ENCODE measurements at regions not wholly inside any gene's neighbourhood (a gene's known extent, or its start where the extent isn't known, plus 50 kb on each side); places are given as distances from the start of the nearest gene placed in this dataset.
"Not testable (repeated sequence)": the region's sequence is repeated elsewhere in the genome, so short reads cannot be mapped to it uniquely, and the experiment has no call there.

DNA sequence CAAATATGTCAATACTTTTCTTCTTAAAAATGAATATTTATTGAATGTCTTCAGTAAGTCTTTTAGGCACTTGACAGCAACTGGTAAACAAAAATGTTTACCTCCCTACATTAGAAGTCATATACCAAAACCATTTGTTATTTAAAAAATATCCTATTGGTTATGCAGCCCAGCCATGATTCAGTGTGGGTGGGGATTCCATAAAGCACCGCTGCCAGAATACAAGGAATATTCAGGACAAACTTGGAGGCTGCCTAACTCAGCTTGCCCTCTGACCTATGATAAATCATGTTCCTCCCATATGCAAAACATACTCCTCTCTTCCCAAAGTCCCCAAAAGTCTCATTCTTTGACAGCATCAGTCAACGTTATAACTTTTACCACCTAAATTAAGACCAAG is 486.8 kb upstream of the IRAK1BP1 start:
- no peak for DNase-seq (ENCODE audit: extremely low read depth, low read depth, low spot score)

DNA sequence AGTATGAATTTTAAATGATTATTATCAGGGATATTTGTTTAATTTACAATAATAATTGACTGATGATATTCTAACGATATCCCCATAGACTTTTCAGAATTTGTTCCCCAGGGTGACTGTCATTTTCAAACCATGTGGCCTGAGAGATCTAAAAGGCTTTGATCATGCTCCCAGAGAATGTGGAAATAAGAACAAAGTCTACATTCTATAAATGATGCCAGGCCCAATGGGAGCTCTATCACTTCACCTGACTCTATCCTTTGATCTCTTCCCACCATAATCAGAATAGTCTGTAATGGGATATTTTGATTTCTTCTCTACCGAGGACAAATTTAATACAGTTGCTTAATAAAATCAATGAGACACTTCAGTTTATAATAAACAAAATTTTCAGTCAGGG is 483.4 kb upstream of the IRAK1BP1 start:
- DNase-seq (ENCODE audit: extremely low read depth, low read depth, low spot score), result no peak

DNA sequence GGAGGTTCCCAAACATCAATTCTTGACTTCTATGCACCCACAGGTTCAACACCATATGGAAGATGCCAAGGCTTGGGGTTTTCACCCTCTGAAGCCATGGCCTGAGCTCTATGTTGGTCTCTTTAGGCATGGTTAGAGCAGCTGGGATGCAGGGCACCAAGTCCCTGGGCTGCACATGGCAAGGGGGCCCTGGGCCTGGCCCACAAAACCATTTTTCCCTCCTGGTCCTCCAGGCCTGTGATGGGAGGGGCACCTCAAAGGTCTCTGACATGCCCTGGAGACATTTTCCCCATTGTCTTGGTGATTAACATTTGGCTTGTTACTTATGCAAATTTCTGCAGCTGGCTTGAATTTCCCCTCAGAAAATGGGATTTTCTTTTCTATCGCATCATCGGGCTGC is 480.5 kb upstream of the IRAK1BP1 start:
- DNase-seq (ENCODE audit: extremely low read depth, low read depth, low spot score), result not testable (repeated sequence)

DNA sequence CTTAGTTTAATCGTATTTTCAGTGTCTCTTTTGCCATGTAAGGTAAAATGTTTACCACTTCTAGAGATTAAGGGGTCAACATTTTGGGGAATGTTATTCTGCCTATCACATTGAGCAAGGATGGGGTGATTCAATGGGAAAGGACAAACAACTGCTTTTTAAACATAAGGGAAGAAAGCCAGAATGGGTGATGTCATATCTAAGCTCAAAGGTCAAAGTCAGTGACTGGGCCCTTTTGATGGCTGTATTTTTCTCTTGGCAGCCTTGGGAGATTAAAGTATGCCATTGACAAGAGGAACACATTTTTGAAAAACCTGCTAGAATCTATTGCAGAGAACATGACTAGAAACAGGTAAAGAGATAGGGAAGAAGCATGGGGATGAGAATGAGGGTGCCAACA is 477.3 kb upstream of the IRAK1BP1 start:
- DNase-seq (ENCODE audit: extremely low read depth, low read depth, low spot score), result no peak

DNA sequence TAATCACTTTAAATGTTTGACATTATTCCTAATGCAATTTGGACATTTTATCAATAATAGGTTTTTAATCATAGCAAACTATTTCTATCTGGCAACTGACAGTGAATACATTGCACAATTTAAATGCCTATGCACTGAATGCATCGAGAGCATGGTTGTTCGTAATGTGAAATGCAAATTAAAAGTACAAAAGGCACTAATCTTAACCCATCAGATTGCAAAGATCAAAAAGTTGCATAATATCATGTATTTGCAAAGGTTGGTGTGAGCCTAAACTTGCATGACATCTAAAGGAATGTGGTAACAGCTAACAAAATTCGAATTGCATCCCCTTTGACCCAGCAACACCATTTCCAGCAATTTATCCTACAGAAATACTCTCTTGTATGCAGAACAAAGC is 469.9 kb upstream of the IRAK1BP1 start:
- DNase-seq (ENCODE audit: extremely low read depth, low read depth, low spot score), result no peak

DNA sequence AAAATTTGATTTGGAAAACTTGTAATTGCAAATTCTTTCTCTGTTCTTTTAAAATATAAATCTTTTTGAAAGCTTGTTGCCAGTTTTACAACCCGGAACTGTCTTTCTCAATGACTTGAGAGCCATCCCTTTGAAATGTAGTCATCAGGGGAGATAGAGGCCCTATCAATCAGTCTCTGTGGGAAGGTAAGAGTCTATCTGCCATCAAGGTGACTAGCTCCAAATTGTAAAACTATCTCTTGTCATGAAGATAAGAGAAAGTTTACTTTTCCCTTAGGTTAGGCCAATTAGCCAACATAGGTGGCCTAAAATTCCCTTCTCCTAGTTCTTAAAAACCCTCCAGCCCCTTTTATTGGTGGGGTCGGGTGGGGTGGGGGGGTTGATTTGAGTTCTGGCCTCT is 469.1 kb upstream of the IRAK1BP1 start:
- DNase-seq (ENCODE audit: extremely low read depth, low read depth, low spot score), result no peak

DNA sequence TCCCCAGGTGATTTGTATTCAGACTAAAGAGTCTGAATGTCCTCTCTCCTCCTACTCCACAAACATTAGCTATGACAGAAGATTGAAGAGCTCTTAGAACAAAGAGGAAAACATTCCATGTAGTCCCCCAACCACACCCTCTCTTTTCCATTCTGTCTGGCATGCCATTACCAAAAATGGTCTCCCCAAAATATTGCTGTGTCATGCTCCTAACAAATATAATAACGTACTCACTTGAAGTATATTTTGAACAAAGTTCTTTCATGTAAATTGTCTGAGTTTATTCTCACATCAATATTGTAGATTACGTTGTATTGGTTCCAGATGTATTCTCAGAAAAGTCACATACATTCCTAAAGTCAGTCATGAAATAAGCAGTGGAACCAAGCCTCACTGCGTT is 467.3 kb upstream of the IRAK1BP1 start:
- DNase-seq (ENCODE audit: extremely low read depth, low read depth, low spot score), result no peak

DNA sequence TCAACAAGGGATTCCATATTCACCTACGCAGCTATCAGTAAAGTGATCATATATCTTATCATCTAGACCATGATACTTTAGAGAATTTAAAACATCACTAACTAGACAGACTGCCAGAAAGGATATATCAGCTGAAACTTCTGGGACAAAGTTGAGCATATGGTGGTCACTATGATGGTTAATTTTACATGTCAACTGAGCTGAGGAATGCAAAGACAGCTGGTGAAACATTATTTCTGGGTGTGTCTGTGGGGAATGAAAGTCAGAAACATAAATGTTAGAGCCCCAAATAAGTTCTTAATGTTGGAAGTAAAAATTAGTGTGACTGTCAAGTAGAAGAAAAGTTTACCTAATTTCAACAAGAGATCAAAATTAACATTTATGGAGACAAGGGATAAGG is 440.0 kb upstream of the IRAK1BP1 start:
- DNase-seq (ENCODE audit: extremely low read depth, low read depth, low spot score), result no peak

DNA sequence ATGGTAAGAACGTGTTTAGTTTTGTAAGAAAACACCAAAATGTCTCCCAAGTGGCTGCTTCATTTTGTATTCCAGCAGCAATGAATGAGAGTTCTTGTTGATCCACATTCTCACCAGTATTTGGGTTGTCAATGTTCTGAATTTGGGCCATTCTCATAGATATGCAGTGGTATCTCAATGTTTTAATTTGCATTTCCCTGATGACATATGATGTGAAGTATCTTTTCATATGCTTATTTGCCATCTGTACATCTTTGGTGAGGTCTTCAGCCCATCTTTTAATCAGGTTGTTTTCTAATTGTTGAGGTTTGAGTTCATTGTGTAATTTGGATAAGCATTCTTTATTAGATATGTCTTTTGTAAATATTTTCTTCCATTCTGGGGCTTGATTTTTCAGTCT is 436.8 kb upstream of the IRAK1BP1 start:
- DNase-seq (ENCODE audit: extremely low read depth, low read depth, low spot score), result no peak

DNA sequence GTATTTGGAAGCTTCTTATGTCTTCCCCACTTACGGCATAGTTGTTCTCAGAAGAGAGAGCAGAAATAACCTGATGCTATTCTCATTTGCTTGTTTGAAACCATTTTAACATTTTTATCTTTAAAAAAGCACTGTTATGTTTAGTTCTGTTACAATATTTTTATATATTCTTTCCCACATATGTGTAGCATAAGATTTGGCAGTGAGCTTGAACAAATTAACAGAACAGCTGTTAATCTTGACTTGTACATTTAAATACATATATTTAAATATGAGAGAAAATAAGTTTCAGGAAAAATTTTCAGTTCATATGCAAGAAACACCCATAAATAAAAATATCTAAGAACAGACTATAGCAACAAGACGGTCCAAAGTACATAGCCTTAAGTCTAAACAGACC is 431.7 kb upstream of the IRAK1BP1 start:
- DNase-seq (ENCODE audit: extremely low read depth, low read depth, low spot score), result no peak

DNA sequence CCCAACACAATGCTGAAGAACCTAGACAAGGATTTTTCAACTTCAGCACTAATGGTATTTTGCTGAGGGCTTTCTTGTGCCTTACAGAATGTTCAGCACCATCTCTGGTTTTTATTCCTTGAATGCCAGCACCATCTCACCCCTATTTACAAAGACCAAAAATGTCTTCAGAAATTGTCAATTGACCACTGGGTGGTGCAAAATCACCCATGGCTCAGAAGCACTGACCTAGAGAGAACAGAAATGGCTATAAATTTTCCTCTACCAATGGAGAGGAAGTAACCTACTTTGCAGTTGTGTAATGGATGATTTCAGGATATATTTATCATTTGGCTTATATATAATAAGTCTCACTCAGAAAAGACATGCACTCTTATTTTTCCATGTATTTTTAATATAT is 431.0 kb upstream of the IRAK1BP1 start:
- peak; percentile 14 for DNase-seq (ENCODE audit: extremely low read depth, low read depth, low spot score)

DNA sequence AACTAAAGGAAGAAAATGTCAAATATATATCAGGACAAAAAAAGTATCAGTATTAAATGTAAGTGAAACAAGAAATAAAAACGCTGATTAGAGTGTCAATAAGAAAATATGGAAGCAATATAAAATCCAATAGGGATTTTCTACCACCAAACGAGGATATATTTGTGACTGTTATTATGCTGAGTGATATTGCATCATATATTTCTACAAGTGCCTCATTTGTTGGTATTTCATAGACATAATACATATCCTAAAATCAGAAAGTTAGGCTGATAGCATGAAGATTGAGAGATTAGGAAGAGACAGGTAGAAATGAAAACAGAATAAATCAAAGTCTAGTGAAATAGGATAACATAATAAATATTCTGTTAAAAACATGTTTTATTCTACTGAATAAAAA is 429.2 kb upstream of the IRAK1BP1 start:
- DNase-seq (ENCODE audit: extremely low read depth, low read depth, low spot score), result no peak

DNA sequence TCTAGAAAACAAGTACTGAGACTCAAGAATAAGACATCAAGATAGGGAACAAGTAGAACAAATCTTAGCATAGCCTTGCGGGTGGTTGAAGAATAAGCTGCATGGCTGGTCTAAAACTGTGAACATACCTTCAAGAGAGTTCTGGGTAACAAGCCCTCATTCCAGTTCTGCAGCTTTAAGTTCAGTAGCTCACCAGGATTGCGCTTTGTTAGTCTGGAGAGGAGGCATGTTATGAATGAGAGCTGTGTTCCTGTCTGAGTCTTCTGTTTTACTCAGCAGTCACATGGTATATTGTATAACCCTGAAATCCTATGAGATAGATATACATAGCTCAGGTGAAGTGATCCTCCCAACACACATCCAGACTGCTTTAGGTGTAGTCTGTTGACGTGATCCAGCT is 406.6 kb upstream of the IRAK1BP1 start:
- DNase-seq (ENCODE audit: extremely low read depth, low read depth, low spot score), result no peak

DNA sequence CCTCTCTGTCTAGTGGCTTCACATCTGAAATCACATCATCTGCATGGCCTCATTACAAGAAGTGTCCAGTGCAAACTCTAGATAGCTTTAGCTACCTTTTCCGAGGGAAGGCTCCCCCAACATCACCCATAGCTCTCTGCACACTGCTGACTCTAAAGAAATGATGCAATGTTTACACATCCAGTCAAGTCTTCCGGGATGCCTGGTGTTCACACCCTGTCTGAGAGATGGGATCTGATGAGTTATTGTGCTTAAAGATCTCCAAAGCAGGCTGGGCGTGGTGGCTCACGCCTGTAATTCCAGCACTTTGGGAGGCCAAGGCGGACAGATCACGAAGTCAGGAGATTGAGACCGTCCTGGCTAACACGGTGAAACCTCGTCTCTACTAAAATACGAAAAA is 404.6 kb upstream of the IRAK1BP1 start:
- no peak for DNase-seq (ENCODE audit: extremely low read depth, low read depth, low spot score)

DNA sequence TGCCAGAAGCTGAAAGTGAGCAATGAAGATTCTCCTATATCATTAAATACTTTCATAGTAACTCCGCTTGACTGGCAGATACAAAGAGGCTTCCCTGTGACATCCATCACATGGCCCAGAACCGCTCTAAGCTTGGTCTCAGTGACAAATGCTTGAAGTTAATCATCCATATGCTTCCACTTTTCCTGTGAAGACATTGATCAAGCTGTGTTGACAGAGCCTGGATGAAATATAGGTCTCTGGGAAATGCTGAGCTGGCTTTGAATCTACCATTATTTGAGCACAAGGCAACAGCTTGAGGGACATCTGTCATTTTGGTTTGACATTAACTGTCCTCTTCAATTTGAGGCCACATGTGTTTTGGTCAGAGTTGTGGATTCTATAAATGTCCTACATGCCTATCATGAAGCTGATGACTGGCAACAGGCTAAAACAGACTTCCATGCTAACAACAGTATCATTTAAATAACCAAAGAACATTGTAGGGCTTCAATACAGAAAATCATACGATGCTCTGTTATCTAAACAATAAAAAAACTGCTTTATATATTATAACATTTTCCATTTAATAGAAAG is 402.2 kb upstream of the IRAK1BP1 start:
- no peak for DNase-seq (ENCODE audit: extremely low read depth, low read depth, low spot score)

DNA sequence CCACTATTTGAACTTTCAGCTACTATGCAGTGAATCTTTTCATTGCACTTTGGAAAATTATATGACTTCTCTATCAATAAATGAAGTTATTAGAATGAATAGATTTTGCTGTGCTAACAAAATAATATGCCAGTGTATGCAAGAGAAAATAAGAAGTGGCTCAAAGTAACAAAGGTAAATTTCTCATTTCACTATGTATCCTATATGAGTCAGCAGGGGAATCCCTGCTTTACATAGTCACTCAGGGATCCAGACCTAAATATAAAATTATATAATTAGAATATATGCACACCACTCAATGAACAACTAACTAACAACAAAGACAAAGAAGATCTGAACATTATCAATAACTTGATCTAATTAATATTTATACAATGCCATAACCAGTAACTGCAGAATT is 390.8 kb upstream of the IRAK1BP1 start:
- DNase-seq (ENCODE audit: extremely low read depth, low read depth, low spot score), result no peak

DNA sequence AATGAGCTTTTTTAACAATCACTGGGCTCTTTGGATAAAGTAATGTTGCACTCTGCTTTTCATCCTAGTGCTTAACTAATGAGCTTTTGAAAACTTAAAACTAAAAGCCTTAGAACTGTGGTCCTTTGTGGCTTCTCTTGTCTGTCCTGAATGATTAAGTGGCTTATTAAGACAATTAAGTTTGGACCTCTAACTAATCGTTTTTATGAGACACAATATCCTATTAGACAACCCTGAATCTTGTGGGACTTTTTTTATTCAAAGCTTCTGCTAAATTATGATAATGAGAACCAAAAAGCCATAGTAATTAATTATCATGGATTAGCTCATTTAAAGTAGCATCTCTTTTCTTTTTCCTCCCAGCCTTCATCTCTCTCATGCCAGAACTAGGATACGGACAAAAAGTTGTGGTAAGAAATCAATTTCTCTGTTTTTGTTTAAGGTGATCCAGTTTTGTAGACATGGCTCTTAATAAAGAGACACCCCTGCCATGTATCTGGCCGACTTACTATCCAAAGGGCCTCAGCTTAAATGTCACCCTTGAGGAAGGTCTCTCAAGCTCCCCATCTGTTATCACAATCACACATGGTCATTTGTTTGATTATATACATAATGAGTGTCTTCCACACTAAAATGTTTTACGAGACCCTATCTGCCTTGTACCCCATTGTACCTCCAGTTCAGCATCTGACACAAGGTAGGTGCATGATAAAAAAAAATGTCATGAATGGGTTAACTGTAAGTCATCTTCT is 384.4 kb upstream of the IRAK1BP1 start:
- no peak for DNase-seq (ENCODE audit: extremely low read depth, low read depth, low spot score)

DNA sequence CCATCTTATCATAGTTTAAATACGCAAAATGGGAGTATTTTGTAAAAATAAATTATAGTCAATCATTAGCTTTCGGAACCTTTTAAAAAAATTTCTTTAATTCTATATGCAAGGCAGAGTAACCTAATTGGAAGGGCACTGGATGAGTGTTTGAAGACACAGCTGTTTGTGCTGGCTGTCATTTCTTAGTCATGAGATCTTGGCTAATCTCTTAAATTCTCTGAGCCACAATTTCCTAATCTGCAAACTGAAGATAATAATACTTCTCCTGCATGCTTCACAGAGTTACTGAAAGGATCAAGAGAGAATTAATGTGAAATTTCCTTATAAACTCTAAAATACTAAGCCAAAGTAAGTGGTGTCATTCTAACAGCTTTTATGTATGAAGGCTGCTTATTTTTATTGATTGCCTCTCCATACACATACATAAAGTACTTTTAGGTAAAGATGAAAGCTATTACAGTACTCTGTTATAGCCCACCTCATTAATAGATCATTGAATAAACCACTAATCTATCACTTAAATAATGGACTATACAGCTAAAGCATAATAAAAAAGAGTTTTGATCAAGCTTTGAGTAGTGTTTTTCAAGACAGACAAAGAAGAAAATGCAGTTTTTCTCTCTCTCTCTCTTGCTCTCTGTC is 383.7 kb upstream of the IRAK1BP1 start:
- no peak for DNase-seq (ENCODE audit: extremely low read depth, low read depth, low spot score)

DNA sequence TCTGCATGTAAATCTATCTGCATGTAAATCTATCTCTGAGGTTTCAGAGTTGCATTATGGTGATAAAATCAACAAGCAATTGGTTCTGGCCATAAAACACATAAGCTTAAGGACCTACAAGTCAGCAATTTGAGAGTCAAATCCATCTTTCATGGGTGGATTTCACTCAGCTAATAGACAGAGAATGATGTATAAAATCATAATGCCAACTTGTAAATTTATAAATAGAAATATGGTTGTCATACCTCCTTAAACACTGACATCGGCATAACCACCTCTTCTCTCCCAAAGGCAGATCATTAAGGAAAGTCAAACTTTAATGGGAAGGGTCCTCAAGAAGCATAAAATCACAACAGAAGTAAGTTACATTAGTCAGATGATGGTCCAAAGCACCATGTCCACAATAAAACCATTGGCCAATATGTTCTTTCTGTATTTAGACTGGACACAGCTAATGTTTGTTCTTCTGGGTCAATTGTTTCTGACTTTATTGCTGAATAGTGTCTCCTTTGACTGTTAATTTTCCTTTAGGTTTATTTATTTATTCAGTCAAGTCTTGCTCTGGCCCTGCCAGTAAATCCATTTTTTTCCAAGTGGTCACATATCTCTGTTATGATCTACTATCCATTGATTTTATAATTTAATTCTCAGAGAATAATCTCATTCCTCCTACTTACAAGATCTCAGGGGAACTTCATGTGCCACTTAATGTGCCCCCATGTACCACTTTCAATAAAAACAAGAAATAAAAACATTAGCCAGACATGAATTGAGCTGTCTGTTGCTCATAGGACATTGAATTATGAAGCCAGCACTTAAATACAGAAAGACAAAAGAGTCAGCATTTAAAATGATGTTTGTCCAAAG is 382.9 kb upstream of the IRAK1BP1 start:
- DNase-seq (ENCODE audit: extremely low read depth, low read depth, low spot score), result no peak

DNA sequence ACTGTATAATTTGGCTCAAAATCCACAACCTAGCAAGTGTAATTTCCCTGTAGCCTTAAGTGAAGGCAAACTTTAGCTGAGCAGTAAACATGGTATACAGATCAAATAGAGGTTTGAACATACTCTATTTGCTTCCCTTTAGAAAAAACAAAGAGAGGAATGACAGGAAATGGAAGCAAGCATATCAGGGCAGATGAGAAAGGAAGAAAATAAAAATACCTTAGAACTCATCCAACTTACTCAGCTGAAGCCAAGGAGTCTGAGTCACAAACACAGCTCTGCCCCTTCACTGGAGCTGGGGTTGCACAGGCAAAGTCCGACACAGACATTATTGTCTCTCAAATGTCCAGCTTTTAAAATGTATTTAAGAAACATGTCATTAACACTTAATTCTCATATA is 379.9 kb upstream of the IRAK1BP1 start:
- no peak for DNase-seq (ENCODE audit: extremely low read depth, low read depth, low spot score)

DNA sequence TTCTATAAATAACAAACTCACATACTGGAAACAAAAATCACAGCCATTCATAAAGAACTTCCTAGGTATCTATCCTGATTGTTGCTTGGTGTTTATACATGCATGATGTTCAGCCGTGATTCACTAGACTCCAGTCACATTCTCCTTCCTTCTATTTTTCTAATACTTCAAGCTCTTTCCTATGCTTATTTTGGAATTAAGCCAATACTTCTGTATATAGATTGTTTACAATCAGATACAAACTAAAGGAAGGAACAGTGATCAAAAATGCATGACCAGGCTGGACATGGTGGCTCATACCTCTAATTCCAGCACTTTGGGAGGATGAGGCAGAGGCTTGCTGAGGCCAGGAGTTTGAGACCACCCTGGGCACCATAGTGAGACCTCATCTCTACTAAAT is 377.5 kb upstream of the IRAK1BP1 start:
- DNase-seq (ENCODE audit: extremely low read depth, low read depth, low spot score), result peak; percentile 71

All from glomerular endothelial cell (primary cell).